ENCODE measurements at regions not wholly inside any gene's neighbourhood (a gene's known extent, or its start where the extent isn't known, plus 50 kb on each side); places are given as distances from the start of the nearest gene placed in this dataset.

GRCh38 chr22:49032821-49033220 is 794.9 kb downstream of the BRD1 start:
- TF ChIP-seq CTCF (conservative IDR thresholded peaks at IDR 0.05; ENCODE audit: low read depth, low read length), result no peak
- TF ChIP-seq POLR2A (IDR thresholded peaks at IDR 0.05; ENCODE audit: low read depth, low read length), result no peak
- TF ChIP-seq MAFK (IDR thresholded peaks at IDR 0.05; ENCODE audit: low read depth, low read length), result no peak
- TF ChIP-seq BHLHE40 (IDR thresholded peaks at IDR 0.05; ENCODE audit: low read depth, low read length), result no peak

Measured in IMR-90 (cell line).